ENCODE measurements at regions not wholly inside any gene's neighbourhood (a gene's known extent, or its start where the extent isn't known, plus 50 kb on each side); places are given as distances from the start of the nearest gene placed in this dataset.

- DNase-seq (ENCODE audit: low read depth) = no peak
- TF ChIP-seq CTCF (IDR thresholded peaks at IDR 0.05; ENCODE audit: control insufficient read depth, insufficient read depth, low read depth, low read length, missing control alignments) = no peak
- no peak overlapping the region for H3K4me3 ChIP-seq (ENCODE audit: control insufficient read depth, low read depth, low read length)
These were observed 246.5 kb downstream of the ERMARD start for GRCh38 chr6:169997930-169998218.

DNA sequence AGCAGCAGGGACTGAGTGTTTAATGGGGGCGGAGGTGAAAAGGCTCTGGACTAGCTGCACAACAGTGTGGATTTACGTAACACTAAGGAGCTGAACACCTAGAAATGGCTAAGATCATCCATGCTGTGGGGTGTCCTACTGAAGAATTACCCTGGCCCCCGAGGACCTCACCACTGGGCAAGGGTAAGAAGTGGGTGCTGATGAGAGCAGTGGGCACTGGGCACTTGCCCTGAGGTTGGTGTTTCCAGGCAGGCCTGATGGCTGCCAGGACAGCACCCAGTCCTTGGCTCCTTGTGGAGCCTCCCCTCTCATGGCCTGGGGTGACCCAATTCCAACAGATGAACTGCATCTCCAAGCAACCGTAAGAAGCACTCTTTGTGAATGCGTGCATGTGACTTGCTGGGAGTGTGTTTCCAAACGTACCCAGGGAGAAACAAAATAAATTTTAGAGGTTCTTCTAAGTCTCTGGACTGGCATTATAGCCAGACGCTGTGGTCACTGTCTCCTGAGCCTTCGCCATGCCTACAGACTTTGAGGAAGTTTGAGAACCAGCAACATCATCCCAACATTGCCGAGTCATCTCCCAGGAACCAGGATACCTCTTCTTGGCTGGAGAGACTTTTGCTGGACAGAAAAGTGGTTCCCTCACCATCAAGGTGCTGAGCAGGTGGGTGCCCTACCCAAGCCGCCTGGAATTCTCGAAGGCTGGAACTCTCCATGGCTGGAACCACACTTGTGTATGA is 245.9 kb downstream of the ERMARD start:
- TF ChIP-seq CTCF (IDR thresholded peaks at IDR 0.05; ENCODE audit: control insufficient read depth, insufficient read depth, low read depth, low read length, missing control alignments) = no peak
- H3K4me3 ChIP-seq (ENCODE audit: control insufficient read depth, low read depth, low read length) = no peak overlapping the region
- no peak for DNase-seq (ENCODE audit: low read depth)

GRCh38 chr6:169996378-169997051 is 245.1 kb downstream of the ERMARD start:
- TF ChIP-seq CTCF (IDR thresholded peaks at IDR 0.05; ENCODE audit: control insufficient read depth, insufficient read depth, low read depth, low read length, missing control alignments) = no peak
- H3K4me3 ChIP-seq (ENCODE audit: control insufficient read depth, low read depth, low read length) = no peak overlapping the region
- DNase-seq (ENCODE audit: low read depth) = no peak

- TF ChIP-seq CTCF (IDR thresholded peaks at IDR 0.05; ENCODE audit: control insufficient read depth, insufficient read depth, low read depth, low read length, missing control alignments) = no peak
- no peak overlapping the region for H3K4me3 ChIP-seq (ENCODE audit: control insufficient read depth, low read depth, low read length)
- no peak for DNase-seq (ENCODE audit: low read depth)
These were observed 243.3 kb downstream of the ERMARD start for GRCh38 chr6:169994739-169995138.

- TF ChIP-seq CTCF (IDR thresholded peaks at IDR 0.05; ENCODE audit: control insufficient read depth, insufficient read depth, low read depth, low read length, missing control alignments) = no peak
- no peak for DNase-seq (ENCODE audit: low read depth)
- no peak overlapping the region for H3K4me3 ChIP-seq (ENCODE audit: control insufficient read depth, low read depth, low read length)
These were observed 242.5 kb downstream of the ERMARD start for GRCh38 chr6:169993861-169994481.

GRCh38 chr6:169991913-169992312 is 240.5 kb downstream of the ERMARD start:
- H3K4me3 ChIP-seq (ENCODE audit: control insufficient read depth, low read depth, low read length) = no peak overlapping the region
- DNase-seq (ENCODE audit: low read depth) = no peak
- TF ChIP-seq CTCF (IDR thresholded peaks at IDR 0.05; ENCODE audit: control insufficient read depth, insufficient read depth, low read depth, low read length, missing control alignments) = no peak
